HG02981 (cell line): ENCODE measurements at regions not wholly inside any gene's neighbourhood (a gene's known extent, or its start where the extent isn't known, plus 50 kb on each side); places are given as distances from the start of the nearest gene placed in this dataset.

ENCODE experiments used
- ATAC-seq: cut with Tn5 transposase; IDR thresholded peaks from one replicate; pipeline ENCODE4 v1.9.1; 2021; ENCODE audit warnings: mild to moderate bottlenecking, moderate library complexity; ENCODE audit not compliant: unreplicated experiment

DNA sequence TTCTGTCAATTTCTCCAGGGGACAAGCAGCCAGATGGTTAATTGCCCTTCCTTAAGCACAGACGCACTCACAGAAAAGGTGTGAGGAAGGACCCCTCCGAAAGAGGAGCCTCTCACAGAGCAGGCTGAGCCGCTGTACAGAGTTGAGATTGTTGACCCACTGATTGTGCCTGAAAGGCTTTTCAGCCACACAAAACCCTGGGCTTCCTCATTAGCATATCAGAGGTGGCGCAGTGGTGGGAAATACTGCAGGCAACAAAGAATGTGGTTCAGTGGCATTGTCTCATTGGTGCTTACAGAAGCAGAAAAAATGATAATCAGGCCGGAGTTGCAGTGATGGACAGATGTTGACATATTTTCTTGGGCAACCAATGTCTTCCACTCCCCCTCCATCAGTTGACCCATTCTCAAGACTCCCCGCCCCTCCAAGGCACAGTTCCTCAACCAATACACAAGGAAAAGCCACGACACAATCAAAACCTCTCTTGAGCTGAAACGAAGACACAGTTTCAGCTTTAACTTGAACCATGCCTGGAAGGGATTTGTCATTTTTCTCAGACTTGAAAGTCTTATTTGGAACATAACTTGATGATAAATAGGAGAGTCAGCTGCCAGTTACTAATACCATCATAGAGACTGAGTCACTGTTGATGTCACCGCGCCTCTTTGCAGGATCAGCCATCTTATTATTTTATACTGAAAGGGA is 53.1 kb downstream of the ATXN3L start:
- no peak for ATAC-seq

DNA sequence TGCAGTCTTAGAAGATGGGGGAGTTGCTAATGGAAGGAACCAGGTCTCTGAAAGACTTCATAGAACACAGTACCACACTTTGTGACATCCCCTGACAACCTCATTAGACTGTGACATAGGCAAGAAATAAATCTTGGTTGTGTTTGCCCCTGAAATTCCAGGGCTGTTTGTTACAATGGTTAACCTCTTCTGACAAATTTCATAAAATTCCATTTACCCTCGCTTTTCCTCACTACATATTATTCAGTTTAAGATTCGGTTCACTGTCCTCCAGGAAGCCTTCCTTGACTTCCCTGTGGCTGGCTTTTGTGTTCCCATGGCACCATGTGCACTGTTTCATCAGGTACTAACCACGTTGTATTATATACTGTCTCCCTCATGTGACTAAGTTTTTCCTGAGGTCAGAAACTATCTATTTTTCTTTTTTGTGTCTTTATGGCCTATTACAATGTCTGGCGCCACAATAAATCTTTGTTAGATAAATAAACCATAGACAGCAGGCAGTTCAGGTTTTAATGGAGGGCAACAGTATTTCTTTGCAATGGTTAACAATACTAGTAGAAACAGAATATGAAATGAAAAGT is 54.2 kb downstream of the ATXN3L start:
- no peak for ATAC-seq

DNA sequence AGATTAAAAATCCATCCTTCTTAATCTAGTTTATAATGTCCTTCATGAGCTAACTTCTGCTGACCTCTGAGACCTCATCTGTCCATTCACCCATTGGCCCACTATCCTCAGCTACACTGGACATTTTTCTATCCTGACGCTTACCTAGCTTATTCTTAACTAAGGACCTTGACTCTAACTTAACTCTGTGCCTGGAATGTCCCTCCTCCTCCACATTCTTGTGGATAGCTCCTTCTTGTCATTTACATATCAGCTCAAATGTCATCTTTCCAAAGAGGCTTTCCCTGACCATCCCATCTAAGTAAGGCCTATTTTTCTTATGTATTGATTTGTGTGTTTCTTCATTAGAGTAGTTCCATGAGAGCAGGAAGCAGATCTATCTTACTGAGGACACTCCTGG is 54.7 kb downstream of the ATXN3L start:
- no peak for ATAC-seq

DNA sequence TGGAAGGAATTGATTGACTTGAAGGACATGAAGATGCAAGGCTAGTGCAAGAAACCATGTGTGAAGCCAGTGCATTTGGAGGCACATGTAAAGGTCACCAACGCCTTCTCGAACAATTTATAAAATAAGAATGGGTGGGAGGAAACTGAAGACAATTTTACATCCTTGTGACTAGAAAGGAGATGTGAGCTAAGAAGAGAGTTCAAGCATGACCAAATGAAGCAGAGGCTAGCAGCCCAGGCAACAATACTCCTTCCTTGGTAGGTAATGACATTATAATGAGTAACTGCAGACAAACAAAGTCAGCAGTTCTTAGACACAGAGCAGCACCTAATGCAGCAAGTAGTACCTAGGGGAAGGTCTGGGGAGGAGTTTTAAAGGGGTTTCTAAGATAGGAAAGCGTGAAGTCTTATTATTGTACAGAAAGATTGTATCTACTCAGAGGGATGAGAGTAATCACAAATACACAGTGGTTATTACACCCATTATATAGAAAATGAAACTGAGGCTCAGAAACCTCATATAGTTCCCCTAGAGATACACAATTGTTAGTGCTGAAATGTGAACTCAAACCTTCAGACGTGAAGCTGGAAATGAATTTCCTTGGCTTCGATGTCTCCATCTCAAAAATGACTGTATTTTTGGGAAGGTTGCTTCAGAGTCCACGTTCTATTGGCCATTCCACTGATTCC is 56.1 kb downstream of the ATXN3L start:
- ATAC-seq, result peak; percentile 54

DNA sequence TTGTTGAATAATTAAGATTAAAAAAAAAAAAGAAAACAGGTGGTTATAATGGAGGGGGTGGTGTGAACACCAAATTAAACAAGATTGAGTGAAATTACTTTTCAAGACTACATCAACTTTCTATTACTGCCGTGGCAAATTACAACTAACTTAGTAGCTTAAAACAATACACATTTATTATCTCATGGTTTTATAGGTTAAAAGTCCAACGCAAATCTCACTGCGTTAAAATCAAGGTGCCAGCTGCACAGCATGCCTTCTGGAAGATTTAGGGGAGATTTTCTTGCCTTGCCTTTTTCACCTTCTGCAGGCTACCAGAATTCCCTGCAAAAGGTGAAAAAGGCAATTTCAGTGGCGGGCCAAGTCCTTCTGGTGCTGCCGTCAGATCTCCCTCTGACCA is 58.5 kb downstream of the ATXN3L start:
- no peak for ATAC-seq

DNA sequence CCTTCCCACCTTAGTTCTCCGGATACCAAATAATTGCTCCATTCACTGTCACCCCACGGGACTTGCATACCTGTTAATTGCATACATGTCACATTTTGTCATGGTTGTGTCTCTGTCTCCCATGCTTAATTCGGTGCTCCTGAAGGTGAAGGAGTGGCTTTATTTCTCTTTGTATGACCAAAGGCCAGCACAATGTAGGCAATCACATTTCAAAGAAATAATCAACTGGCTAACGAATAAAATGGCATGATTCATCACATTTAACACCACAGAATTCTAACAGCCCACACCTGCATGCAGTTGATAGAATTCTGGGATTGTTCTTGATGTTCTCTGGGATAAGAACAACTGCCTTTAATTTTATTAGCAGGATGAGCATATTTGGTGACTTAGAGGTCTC is 59.3 kb downstream of the ATXN3L start:
- no peak for ATAC-seq

DNA sequence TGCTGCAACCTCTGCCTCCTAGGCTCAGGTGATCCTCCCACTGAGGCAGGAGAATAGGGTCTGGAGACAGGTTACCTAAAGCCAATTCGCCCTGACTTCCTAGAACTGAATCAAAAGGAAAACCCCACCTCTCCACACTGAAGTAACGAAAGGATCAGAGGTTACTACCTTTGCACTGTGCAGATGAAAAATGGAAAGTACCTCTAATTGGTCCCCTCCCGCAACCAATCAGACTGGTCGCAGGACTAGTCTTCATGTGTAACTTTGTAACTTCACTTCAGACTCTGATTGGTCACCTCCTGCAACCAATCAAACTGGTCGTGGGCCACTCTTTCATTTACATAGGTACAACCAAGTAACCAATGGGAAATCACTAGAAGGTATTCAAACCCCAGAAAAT is 61.1 kb downstream of the ATXN3L start:
- ATAC-seq, result no peak

DNA sequence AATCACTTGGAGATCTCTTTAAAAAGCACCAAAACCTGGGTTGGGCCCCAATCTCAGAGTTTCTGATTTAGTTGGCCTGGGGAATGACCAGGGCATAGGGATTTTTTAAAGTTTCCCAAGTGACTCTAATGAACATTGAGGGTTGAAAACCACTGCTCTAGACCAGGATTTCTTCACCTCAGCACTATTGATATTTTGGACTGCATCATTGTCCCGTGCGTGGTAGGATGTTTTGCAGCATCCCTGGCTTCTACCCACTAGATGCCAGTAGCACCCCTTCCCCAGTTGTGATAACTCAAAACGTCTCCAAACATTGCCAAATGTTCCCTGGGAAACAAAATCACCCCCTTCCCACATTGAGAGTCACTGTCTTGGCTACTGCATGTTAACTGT is 61.8 kb downstream of the ATXN3L start:
- ATAC-seq, result no peak

DNA sequence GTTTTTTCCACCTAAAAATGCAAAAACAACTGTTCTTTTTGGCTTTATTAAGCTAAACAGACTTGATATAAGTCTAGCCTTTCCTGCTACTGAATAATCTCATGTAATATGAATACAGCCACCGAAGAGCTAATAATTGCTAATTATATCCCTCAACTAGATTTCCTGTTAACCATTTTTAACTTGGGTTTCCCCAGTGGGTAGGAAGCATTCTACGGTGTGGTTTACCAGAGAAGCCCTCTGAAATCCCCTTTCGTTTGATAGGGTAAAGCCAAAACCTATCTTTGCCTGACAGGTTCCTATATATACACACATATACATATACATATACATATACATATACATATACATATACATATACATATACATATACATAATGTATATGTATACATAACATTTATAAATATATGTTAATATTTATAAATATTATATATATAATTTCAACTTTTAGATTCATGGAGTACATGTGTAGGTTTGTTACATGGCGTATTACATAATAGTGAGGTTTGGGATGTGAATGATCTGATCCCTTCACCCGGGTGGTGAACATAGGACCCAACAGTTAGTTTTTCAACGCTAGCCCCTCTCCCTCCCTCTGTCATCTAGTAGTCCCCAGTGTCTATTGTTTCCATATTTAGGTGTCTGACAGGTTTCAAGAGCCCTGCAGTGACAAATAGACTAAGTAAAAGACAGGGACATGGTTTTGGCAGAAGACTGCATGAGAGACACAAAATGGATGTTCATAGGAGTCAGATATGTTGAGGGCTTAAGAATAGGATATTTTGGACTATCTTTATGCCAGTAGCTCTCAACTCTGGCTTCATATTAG is 62.4 kb downstream of the ATXN3L start:
- ATAC-seq, result no peak

DNA sequence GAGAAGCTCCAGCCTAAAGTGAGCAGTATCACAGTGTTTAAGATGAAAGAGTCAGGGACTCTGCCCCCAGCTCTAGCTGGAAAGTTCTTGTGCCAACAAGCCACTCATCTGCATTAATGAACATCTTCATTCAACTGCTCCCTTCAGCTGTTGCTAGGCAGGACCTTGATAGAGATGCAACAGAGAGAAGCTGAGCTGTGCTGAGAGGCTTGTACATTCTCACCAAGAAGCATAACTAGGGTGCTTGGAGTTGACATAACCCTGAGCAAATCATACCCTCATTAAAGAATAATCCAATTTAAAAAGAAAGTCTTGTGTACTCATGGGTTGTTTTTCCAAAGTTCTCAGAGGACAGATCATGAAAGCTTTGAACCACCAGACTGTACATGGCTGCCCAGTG is 63.2 kb downstream of the ATXN3L start:
- ATAC-seq, result no peak

DNA sequence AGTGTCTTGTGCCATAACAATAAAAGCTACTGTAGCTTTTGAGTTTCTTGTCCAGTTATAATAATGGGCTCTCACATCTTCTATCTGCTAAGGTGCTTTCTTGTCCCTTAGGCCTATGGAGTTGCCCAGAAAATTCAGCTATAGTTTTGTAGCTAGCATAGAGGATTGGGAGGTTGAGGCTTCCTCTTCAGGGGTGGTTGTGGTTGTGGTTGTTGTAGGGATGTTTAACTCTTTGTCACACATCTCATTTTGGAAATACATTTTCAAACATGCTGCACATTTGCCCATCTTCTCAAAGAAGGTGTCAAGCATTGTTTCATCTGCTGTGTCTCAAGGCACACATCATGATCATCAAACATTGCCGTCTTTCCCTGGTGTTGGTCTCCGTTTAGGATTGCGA is 65.0 kb downstream of the ATXN3L start:
- ATAC-seq, result no peak

DNA sequence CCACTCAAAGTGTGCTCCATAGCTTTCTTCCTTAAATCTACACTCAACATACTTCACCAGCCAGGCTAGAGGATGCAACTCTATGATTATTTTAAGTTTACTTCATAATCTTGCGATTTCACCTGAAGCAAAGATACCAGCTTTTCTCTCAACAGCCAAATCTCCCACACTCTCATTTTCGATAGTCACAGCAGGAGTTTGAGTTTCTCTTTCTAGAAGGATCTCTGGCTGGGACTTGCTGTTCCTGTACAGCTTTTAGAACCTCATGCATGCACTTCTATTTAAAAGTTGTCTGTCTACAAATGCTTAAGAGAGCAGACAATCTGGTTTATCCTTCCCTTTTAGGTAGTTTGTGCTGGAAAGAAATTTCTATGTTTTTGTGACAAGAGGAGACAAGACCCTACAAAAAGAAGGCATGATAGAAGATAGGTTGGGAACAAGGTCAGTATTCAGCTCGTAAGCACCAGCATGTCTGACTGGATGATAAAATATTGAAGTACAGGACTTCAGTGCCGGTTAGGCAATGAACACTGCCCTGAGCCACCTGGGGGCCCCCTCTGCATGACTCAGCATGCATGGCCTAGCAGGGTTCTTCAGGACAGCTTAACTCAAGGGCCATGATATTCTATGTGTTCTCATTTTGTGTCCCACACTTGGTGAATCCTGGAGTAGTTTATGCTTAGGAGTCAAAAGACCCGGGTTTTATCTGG is 65.6 kb downstream of the ATXN3L start:
- ATAC-seq, result peak; percentile 51

DNA sequence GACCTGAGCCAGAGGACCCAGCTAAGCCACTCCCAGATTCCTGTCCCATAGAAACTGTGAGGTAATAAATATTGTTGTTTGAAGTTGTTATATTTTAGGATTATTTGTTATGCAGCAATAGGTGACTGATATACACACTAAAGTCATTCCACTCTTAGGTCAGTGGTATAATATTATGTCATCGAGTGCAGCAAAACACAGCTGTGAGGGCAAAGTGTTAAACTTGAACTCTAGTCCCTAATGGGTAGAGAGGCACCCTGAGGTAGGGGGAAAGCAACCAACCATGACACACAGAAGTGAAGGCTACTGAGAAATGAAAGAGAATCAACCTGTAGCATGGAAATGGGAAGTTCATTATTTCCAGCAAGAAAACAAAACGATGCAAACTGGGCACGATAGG is 66.6 kb downstream of the ATXN3L start:
- ATAC-seq, result no peak

DNA sequence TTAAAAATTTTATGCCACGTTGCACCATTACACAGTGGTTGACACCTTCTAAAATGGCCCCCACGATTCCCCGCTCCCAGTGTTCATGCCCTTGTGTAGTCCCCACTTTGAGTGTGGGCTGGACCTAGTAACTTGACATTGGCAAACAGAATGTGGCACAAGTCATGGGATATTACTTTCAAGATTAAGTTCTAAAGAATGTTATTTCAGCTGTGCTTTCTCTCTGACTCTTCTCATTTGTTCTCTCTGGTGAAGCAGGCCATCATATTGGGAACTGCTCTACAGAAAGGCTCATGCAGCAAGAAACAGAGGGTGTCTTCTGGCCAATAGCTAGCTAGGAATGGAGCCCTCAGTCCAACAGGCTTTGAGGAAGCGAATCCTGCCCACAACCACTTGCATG is 67.1 kb downstream of the ATXN3L start:
- no peak for ATAC-seq

DNA sequence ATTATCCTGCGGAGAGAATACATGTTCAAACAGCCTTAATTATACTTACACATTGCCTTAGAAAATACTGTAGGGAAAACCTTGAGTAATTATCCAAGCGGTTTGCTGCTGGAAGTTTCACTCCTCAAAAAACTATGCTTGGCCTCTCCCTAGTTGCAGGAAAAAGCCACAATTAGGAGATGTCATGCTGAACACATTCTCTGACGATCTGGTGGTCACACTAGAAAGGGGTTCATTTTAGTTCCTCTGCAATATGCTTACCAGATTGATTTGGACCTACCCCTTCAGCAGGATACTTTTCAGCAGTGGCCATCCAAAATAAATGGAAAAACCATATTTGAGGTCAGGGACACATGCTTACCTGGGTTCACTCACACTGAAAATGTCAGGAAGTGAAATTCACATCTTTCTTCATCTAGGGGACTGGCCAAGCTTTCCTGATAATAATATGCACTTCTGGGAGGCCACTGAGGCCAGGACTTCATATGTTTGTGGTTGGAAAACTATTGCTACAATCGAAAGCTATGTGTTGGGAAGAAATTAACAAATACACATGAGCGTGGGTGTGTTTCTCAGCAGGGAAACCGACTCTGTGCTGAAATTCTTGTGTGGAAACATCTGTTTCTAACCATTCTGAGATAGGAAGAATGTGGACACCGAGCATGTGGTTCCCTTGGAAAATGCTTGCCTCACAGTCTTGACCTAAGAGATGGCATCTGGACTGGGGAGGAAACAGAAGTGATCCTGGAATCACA is 68.8 kb downstream of the ATXN3L start:
- no peak for ATAC-seq

DNA sequence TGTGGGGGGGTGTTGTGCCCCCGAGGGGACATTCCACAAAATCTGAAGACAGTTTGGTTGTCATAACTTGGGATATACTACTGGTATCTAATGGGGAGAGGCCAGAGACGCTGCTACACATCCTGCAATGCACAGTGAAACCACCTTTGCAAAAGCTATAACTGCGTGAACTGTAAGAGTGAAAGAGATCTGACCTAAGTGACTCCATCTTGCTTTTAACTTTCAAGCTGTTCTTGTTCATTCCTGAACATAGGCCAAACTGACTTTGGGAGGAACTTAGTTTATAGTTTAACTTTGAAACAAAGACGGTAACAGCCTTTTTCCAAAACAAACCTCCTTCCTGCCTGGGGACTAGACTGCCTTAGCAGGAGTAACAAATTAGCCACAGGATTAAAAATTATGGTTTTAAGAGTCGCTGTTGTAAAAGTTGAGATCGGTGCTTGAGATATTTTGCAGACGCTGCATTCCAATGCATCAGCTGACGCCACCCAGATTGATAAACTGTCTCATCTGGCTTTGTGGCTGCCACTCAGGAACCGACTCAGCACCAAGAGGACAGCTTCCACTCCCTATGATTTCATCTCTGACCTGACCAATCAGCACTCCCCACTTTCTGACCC is 70.9 kb downstream of the ATXN3L start:
- ATAC-seq, result no peak

DNA sequence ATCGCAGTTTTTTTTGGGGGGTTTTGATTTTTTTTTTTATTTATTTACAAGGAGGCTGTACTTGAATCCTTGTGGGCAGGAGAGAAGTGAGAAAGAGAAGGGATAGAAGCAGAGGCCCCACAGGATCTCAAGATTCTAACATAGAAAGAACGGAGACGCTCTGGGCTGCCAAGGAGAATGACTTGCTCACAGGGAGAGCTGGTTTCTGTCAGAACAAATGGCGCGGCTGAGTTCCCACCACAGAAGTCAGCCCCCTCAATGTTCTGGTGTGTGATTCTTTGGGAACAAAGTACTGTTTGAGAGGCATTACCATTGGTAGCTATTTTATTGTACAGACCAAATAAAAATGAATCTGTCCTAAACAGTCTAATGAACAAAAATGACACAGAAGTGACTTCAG is 80.6 kb downstream of the ATXN3L start:
- no peak for ATAC-seq

DNA sequence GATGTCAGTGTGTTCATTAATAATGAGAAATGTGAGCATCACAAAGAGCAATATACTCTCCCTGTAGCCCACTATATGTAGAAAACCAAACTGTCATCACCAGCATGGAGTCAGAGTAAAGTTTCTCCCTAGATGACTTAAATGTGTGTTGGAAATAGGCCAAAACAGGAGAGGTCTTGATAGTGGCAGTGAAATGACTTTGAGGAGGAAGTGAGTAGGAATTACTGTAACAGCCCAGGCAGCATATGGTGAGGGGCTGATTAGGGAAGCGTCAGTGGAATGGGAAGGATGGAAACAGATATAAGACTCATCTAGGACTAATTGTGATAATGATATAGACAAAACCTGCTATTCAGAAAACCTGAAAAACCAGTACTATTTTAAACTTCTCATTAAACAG is 83.9 kb downstream of the ATXN3L start:
- no peak for ATAC-seq

DNA sequence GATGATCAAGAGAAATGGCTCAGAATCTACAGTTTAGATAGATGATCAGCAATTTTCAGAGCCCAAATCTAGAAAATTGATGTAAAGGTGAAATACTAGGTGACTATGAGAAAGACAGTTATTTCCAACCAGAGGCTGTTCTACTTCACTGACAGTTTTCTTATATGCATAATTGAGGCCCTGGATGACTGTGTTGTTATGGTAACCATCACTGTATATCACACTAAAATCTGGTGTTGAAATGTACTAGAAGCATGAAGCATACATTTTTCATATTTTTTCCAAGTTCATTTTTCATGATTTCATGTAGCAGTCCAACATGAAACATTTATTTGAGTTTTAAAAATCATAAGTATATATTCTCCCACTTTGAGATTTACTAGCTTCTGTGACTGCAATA is 87.4 kb downstream of the ATXN3L start:
- ATAC-seq, result no peak

DNA sequence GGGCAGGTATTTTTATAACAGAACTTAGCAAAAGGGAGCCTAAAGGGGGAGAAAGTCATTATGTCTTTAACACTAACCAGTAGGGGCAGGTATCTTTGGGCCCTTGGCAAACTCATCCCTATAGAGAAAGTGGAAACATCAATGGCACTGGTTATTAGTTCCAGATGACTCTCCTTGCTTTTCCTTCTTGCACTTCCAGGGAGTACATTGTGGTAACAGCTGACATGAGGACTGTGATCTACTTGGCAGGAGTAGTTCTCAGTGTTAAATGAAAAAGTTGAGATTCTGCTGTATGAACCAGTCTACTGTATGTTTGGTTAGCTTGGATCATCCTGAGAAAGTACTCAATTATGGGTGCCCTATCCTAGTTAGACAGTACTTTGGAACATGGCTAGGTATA is 93.6 kb downstream of the ATXN3L start:
- no peak for ATAC-seq
